ENCODE measurements at regions not wholly inside any gene's neighbourhood (a gene's known extent, or its start where the extent isn't known, plus 50 kb on each side); places are given as distances from the start of the nearest gene placed in this dataset.

DNA sequence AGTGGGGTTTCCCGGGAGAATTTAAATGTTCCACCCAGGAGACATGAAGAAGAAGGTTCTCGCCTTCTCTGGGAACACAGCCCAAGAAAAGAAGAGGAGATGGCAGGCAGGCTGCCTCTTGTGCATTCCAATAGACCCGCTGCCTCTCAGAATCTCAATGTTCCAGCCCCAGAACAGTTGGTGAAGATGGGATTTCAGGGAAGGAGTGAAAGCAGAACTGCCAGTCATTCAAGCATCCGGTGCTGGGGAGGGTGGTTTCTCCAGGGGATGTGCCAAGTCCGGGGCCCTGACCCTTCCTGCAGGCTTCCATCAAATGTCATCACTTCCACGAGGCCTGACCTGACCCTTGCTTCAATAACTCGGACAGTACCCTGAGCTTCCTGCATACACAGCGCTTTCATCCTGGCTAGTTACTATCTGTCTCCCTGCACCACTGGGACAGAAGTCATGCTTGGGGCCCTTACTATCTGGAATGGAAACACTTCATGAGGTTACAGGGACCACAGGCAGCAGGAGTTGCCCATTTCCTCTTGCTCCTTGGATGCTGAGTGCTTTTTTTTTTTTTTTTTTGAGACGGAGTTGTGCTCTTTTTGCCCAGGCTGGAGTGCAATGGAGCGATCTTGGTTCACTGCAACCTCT, 386.6 kb upstream of the POU3F1 start:
- Histone ChIP-seq H3K27me3 (no peaks in the 10 kb centered on the region), H3K27ac (no peak overlapping the region), H3K9me3 (no peaks in the 10 kb centered on the region), H3K4me3 (no peak overlapping the region), H3K36me3 (no peaks in the 10 kb centered on the region), H3K4me1 (no peaks in the 10 kb centered on the region)
- no peak for DNase-seq
- TF ChIP-seq POLR2A (IDR thresholded peaks at IDR 0.05) = no peak
- TF ChIP-seq, protein P1, sequence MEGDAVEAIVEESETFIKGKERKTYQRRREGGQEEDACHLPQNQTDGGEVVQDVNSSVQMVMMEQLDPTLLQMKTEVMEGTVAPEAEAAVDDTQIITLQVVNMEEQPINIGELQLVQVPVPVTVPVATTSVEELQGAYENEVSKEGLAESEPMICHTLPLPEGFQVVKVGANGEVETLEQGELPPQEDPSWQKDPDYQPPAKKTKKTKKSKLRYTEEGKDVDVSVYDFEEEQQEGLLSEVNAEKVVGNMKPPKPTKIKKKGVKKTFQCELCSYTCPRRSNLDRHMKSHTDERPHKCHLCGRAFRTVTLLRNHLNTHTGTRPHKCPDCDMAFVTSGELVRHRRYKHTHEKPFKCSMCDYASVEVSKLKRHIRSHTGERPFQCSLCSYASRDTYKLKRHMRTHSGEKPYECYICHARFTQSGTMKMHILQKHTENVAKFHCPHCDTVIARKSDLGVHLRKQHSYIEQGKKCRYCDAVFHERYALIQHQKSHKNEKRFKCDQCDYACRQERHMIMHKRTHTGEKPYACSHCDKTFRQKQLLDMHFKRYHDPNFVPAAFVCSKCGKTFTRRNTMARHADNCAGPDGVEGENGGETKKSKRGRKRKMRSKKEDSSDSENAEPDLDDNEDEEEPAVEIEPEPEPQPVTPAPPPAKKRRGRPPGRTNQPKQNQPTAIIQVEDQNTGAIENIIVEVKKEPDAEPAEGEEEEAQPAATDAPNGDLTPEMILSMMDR (IDR thresholded peaks at IDR 0.05) = no peak

DNA sequence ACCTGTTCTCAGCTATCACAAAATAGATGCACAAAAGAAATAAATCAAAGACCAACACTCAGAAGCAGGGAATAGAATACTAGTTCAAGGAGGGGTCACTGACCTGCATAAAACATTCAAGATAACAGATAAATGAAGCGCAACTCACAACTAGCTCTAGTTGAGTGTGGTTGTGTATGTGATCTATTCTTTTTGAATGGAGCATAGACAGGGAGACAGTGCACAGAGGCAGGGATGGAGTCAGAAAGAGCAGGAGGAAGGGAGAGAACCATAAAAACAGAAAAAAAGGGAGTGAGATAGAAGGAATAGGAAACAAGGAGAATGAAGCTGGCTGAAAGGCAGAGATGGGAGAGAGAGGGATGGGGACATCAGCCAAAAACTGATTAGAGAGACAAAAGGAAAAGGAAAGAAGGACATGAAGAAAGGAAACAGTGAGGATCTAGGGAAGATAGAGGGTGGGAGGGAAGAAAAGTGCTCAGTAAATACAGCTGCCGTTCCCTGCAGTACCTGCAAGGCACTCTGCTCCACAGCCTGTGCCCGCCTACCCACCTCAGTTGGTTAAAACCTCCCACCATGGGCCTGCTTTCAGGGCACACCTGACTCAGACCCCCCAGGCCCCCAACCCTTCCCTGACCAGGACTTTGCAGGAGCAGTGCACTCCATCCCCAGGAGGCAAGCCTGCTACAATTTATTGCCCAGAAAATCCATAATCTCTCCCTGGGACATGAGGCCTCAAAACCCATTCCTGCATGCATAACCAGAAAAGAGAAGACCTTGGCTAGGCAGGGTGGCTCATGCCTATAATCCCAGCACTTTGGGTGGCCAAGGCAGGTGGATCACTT, 385.2 kb upstream of the POU3F1 start:
- H3K9me3 ChIP-seq = no peaks in the 10 kb centered on the region
- no peak overlapping the region for H3K27ac ChIP-seq
- no peaks in the 10 kb centered on the region for H3K27me3 ChIP-seq
- H3K4me1 ChIP-seq = no peaks in the 10 kb centered on the region
- no peaks in the 10 kb centered on the region for H3K36me3 ChIP-seq
- no peak for DNase-seq
- H3K4me3 ChIP-seq = no peak overlapping the region
- no peak for TF ChIP-seq POLR2A (IDR thresholded peaks at IDR 0.05)
- TF ChIP-seq, protein P1 (IDR thresholded peaks at IDR 0.05) = no peak

DNA sequence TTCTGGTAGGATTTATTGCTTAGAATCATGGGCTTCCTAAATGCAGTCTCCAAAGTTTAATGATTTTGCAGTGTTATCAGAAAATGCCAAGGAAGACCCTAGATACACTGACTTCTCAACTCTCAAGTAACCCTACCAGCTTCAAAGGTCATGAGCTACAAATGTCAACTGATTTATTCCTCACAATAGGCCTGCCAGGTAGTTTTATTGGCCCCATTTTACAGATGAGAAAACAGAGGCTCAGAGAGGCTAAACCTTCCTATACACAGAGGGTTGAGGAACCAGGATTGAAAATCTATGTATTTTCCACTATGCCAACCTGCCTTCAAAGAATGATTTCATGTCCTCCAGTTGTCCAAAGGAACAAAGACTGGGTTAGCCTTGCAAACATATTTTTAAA, 384.4 kb upstream of the POU3F1 start:
- DNase-seq = no peak
- Histone ChIP-seq H3K4me1 (no peaks in the 10 kb centered on the region), H3K36me3 (no peaks in the 10 kb centered on the region), H3K27ac (no peak overlapping the region), H3K27me3 (no peaks in the 10 kb centered on the region), H3K4me3 (no peak overlapping the region), H3K9me3 (no peaks in the 10 kb centered on the region)
- TF ChIP-seq, protein P1 (IDR thresholded peaks at IDR 0.05) = no peak
- no peak for TF ChIP-seq POLR2A (IDR thresholded peaks at IDR 0.05)

DNA sequence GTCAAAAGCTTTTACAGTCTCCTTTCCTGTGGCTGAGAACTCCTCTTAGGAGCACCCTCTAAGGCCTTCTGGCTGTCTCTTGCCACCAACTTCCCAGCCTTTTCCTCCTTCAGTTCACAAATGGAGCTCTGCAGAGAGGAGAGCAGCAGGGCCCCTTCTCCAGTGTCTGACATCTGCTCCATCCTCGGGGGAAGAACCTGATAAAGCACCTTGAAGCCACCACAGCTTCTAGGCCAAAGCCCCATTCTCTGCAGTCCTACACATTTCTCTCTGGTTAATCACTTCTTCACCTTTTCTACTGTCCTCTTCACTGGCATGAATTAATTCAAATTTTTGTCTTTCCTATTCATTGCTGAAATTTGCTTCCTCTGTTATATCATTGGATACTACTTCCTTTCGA, 378.1 kb upstream of the POU3F1 start:
- no peaks in the 10 kb centered on the region for H3K9me3 ChIP-seq

DNA sequence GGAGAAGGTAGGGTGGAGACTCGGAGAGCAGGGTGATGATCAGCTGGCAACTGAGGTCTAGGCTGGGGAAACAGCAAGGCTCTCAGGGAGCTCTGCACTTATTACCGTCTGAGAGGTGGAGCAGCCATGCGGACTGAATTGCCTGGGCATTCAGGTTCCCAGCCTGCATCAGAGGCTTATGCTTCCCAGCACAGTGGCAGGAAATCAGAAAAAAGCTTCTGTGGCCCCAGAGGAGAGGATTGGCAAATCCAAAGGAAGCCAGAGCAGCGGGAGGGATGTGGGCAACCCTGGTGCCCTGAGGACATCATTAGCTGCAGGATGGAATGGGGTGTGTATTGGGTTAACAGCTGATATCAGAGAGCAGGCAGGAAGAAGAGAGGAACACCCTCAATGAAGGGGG, 374.1 kb upstream of the POU3F1 start:
- no peak overlapping the region for H3K4me3 ChIP-seq
- no peak overlapping the region for H3K27ac ChIP-seq
- H3K27me3 ChIP-seq = no peaks in the 10 kb centered on the region
- DNase-seq = no peak
- H3K4me1 ChIP-seq = no peaks in the 10 kb centered on the region
- TF ChIP-seq, protein P1 (IDR thresholded peaks at IDR 0.05) = no peak
- no peak for TF ChIP-seq POLR2A (IDR thresholded peaks at IDR 0.05)
- no peaks in the 10 kb centered on the region for H3K9me3 ChIP-seq
- H3K36me3 ChIP-seq = no peaks in the 10 kb centered on the region

More for the DNA sequence above, 378.1 kb upstream of the POU3F1 start:
- no peak for DNase-seq
- Histone ChIP-seq H3K27ac (no peak overlapping the region), H3K36me3 (no peaks in the 10 kb centered on the region), H3K27me3 (no peaks in the 10 kb centered on the region), H3K4me3 (no peak overlapping the region), H3K4me1 (no peaks in the 10 kb centered on the region)
- TF ChIP-seq, protein P1 (IDR thresholded peaks at IDR 0.05) = no peak
- TF ChIP-seq POLR2A (IDR thresholded peaks at IDR 0.05) = no peak
